Glomerular visceral epithelial cell (primary cell): ENCODE measurements at regions not wholly inside any gene's neighbourhood (a gene's known extent, or its start where the extent isn't known, plus 50 kb on each side); places are given as distances from the start of the nearest gene placed in this dataset.

Experiments
- DNase-seq: peaks from one replicate; pipeline ENCODE4 v3.0.0-alpha.2; 2016; ENCODE audit errors: extremely low spot score

DNA sequence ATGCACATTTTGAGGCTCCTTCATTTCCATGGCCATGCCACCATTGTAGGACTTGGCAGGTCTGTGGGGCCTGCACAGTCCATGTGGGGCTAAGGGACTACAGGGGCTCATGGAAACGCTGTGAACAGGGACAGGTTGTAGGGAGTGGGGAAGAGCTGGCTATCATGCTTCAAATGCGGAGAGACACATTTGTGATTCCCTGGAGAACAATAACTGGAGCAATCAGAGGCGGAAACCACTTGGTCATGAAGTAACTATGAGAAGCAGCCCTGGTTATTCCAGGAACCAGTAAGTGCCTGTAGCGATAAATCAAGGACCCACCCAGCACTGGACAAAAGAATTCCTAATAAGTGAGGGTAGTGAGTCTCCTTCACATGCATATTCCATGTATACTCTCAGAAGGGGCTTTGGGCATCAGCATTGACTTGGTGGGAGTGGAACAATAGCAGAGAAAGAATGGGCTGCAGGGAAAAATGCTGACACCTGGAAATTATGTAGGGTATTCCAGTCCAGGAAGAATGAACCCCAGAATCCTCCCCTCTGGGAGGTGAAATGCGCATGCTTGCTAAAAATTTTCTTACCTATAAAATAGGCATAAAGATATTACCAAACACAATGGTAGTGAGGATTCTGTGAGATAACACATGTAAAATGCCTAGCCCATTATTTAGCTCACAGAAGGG, 251.4 kb upstream of the ROPN1 start:
- no peak for DNase-seq

DNA sequence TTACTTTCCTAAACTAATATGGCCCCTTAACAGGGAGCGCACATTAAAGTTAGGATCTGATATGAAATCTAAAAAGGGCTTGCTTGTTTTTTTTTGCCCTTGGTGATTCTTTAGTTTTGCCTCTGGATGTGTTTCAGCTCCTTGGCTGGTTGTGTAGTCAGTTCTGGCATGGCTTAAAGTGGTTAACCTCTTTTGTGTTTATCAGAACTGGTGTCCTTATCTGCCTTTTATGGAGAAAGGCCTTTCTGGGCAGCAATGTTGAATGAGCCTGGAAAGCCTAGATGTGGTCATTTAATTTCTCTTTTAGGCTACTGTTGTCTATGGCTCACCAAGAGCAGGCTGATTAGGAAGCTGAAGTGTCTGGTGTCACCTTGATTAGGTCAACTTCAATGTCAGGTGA, 254.5 kb upstream of the ROPN1 start:
- DNase-seq: no peak

DNA sequence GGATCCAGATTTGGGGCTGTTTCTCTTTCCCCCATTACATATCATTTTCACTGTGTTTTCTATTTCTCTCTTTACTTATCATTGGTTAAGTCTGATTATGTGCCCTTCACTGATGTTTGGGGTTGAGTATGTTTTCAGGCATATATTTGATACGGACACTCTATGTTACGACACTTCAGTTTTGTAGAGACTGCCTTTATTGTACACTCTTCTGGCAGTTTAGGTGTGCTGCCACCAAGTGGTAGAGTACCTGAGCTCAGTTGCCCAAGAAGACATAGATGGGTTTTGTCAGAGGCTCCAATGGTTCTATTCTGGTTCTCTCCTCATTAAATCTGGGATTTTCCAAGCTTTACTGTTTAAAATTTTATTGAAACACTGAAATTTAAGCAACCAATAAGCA, 255.0 kb upstream of the ROPN1 start:
- no peak for DNase-seq

DNA sequence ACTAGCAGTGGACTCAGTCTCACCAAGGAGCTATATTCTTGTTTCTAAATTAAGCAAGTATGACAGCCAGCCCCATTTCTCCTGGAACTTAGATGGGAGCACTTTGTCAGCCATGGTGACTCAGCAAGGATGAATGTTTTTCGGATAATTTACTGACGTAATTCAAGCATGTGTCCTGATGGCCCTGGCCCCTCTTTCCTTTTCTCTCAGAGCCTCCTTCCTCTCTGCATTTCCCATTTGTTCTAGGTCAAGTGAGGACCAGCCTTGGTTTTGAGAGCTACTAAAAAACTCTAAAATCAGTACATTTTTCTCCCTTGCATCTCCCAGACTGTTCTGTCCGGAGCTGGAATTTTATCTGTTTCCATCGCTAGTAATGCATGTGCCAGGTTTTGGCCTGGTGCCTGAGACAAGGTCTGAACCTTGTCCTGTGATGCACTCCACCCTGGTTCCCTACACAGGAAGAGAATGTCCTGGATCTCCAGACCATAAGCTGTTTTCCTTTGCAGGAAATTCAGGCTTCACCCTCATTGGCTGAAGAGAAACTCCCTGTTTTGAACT, 256.6 kb upstream of the ROPN1 start:
- DNase-seq: peak; percentile 63

DNA sequence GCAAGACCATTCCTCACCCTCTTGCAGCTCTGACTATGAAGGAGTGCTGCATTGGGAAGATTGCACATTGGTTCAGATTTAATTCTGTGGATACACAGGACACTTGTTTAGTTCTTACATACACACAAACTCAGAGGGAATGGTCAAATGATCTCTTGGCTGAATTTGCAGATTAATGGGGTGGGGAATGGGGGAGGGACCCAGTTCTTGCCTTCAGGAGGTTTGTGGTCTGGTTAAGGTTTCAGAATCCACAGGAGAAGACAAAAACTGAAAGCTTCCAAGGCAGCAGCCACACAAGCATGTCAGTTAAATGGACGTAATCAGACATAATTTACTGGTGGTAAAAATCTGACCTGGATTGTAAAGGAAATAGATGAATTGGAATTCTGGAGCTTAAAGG, 257.1 kb upstream of the ROPN1 start:
- no peak for DNase-seq

DNA sequence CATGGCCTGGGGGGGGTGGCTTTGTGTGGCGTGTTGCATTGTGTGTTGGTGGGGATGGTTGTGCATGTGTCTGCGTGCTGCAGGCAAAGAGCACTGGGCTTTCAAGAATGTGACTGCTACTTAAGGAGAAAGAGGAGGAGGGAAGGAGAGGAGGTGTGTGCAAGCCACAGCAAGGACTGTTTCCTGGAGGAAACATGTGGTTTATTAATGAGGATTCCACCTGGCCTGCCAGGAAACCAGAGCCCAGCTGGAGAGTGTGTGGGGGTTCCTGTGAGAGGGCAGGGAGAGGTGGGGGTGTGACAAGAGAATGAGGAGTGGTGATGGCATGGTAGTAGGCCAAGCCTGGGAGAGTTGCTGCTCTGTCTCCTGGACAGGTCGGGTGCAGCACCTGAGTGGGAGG, 258.1 kb upstream of the ROPN1 start:
- peak; percentile 43 for DNase-seq

DNA sequence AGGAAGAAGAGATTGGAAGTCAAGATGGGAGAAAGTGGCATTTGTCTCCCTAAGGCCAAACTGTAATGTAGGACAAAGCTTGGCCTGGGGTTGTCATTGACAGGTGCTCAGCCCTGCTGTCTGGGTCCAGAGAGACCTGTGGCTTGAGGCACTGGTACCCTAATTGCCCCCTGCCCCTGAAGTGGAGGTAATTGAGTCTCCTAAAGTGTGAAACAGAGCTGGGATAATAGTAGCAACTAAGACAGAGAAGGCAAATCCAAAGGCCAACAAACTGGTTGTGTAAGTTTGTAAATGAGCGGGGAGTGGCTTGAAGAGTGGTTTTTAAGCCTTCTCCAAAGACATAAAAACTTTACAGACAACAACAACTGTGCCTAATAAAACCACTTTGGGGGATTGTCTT, 264.2 kb upstream of the ROPN1 start:
- DNase-seq: no peak

DNA sequence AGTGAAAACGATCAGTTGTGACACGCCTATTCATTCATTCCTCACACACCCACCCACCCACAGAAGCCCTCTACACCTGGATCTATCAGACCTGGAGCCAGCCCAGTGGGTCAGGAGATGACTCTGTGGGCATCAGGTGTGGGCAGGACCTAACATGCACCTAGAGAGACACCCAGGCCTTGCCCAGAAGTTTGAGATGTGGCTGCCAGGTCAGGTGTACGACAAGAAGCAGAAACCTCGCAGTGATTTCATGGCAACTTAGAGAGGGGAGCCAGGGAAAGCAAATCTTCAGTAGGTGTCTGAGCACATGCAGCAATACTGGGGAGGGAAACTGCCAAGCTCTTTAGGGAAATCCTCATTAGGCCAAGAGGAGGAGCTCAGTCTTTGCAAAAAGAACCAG, 264.7 kb upstream of the ROPN1 start:
- DNase-seq: no peak

DNA sequence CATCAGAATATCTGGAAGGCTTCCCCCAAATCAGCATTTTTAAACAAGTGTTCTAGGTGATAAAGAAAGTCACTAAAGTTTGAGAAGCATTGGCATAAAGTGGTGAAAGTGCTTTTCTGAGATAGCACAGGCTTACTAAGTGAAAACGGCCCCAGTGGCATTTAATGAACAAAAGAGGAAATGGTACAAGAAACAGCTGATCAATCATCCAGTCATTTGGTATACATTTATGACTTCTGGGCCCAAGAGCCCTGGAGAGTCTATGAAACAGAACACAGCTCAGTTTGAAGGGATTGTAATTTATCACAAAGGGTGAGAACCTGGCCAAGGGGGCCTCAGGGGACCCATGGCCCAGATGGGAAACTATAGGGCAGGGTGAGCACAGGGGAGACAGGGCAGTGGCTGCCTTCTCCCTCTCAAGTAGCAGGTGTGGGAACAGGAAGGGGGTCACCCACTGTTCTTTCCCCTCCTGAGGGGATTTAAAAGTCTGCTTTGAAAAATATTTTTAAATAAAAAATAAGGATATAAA, 265.5 kb upstream of the ROPN1 start:
- DNase-seq: no peak

DNA sequence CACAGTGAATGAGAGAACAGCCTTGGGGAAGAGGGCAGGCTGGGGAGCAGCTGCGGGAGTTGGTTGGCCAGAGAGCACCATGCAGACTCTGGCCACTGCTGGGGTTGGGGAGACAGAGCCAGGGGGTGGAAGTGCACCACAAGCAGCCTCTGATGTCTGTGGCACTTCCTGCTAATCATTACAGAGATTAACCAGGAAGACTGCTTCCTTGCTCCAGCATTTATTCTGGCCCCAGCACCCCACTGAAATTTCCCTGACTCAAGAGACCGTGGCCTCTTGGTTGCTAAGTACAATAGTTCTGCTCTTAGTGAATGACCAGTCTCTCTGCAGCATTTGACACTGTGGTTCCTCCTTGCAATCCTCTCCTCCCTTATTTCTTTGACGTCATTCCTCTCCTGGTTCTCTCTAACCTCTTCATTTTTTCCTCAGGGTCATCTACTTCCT, 266.2 kb upstream of the ROPN1 start:
- peak; percentile 94 for DNase-seq

DNA sequence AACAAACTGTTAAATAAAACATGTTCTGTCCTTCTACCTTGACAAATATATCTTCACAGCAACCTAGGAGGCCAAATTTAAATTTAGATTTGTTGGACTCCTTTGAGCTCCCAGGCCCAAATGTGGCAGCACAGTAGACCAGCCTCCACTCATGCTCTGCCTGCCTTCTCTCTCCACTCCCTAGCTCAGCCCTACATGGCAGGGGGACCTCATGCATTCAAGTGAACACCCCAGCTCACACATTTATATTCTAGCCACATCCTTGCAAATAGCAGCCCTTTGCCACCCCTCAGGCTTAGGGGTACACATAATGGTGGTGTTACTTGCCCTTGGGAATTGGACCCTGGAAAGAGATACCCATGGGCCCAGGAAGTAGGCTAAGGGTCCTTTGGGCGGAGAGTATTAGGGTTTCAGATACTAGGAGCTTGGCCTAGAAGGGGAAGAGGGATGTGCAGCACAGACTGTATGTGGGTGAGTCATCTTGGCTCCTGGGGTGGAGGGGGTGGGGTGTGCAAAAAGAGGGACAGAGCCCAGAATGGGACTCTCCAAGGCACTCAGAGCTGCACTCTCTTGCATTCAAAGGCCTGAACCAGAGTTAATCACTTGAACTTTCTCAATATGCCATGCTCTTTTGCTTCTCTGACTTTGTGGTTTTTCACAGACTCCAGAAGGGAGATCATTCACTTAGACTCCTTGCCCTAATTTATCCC, 268.4 kb upstream of the ROPN1 start:
- DNase-seq: peak; percentile 91

DNA sequence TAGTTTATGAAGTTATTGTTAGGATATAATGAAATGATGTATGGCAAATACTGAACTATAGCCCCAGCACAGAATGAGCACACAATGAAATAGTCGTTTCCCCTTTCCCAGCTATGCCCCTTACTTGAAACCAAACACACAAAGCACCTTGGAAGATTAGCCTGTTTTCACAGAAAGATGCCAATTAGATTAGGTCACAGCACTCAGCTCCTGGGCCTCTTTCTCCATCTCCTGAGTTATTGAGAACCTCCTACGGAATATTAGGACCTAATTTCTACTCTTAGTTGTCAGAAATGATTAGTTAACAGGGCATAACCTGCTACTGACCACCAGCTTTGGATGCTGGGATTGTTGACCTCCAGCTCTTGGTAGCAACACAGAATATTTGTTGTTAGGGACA, 269.4 kb upstream of the ROPN1 start:
- DNase-seq: peak; percentile 48

DNA sequence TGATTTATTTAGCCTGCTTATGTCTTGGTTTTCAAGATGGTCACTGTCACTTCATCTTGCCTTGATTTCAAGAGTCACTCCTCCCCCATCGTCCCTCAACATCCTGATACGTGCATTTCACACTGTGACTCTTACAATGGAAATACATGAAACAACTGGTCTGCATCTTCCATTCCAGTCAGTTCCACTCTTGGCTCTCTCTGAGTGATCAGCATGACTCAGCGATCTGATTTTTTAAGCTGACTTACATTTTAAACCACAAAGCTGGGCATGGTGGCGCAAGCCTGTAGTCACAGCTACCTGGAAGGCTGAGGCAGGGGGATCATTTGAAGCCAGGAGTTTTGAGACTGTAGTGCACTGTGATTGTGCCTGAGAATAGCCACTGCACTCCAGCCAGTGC, 271.2 kb upstream of the ROPN1 start:
- DNase-seq: peak; percentile 82

DNA sequence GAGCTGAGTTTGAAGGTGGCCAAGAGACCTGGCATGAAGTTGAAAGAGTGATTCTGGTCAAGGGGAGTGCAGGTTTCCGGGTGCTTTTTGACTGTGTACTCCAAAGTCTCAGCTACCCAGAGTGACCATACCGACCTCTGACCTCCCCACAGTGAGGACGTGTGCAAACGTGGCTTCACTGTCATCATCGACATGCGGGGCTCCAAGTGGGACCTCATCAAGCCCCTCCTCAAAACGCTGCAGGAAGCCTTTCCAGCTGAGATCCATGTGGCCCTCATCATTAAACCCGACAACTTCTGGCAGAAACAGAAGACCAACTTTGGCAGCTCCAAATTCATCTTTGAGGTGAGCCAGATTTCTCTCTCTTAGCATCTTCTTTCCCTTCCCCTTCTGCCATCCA, 272.4 kb upstream of the ROPN1 start:
- DNase-seq: no peak

DNA sequence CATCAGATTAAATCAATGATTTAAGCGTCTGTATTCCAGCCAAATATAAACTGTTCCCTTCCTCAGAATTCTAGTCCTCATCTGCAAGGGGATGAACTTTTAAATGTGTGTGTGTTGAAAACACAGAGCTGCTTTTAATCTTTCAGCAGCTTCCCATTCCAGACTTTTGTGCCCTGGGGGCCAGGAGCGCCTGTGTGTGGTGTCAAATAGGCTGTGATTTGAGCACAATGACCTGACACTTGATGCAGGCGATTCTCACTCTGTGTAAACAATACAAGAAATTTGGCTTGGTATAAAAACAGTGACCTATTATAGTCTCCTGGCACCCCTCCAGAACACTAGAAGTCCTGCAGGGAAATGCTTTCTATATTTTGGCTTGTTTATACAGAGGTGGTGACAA, 274.6 kb upstream of the ROPN1 start:
- no peak for DNase-seq

DNA sequence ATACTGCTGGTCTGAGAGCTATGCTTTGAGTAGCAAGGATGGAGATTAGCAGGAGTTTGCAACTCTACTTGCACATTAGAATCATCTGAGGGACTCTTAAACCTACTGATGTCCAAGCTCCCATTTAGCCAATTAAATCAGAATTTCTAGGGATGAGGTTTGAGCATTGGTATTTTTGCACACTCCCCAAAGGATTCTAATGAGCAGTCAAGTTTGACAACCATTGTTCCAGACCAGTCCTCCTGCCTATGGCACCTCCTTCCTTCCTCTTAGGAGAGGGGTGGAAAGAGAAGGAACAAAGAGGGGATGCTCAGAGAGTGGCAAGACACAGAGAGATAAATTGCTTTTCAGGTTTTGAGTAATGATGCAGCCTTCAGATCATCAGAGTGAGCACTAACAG, 275.5 kb upstream of the ROPN1 start:
- DNase-seq: no peak

DNA sequence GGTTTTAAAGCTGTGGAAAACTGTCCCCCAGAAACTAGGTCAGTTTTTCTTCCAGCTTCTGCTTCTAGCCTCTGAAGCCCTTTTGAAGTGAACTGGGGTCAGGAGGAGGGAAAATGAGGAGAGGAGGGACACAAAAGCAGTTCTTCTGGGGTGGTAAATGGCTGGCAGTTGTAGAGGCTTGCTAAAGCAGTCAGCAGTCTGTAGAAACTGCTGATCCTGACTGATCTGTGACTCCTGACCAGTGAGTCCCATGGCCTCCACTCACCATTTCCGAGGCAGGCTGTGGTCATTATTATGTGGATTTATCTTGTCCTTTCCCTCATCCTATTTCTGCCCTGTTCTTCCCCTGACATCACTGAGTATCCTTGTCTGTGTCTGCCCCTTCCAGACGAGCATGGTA, 276.4 kb upstream of the ROPN1 start:
- no peak for DNase-seq

DNA sequence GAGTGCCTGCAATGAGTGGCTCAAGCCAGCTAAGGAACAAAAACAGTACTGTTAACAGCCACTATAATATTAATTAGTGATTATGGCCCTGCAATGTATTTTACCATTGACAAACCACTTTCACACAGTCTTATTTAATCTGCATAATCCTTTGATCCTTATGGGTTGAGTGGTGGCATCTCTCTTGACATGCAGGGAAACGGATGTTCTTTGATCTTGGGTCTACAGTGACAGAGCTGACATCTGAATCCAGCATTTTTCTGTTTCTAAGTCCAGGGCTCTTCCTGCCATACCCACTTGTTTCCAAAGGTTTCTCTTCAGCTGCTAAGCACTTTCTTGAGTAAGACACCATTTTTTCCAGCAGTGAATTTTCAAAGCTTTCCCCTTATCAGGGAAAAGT, 277.7 kb upstream of the ROPN1 start:
- no peak for DNase-seq

DNA sequence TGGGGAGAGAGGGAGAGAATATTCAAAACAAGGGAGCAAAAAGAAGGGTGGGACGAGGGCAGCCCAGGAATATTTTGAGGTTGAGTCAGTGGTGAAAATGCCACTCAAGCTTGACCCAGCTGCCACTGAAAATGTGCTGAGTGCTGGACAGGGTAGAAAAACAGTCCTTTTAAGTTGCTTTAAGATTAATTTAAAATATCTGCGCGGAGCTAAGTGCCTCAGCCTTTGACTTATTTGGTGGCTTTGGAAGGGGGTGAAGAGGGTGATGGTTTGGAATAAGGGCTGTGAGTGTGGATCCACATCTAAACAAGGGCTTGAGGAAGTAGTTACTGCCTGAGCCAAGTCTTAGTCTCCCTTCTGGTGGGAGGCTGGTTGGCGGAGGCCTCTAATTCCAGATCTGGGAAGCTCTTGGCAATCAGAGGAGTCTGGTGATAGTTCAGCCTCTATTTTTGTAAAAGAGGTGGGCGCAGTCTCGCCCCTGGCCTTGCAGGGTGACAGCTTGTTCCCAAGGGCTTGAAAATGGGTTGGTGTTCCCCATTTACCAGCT, 280.8 kb upstream of the ROPN1 start:
- DNase-seq: peak; percentile 64

DNA sequence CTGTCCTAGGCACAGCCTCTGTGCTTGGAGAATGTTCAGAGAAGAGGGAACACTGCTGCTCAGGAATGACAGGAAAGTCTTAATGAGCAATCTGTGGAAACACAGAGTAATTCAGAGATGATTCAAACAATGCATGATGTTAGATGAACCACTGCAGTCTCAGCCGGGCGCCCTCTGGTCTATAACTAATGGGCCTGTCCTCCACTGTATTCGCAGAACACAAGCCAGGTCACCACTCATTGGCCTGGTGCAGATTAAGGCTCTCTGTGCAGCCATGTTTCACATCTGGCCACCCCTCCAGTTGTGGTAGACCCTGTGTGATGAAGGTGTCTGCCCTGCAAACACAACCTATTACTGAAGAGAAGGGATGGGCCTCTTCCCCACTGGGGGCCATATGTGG, 281.7 kb upstream of the ROPN1 start:
- no peak for DNase-seq

DNA sequence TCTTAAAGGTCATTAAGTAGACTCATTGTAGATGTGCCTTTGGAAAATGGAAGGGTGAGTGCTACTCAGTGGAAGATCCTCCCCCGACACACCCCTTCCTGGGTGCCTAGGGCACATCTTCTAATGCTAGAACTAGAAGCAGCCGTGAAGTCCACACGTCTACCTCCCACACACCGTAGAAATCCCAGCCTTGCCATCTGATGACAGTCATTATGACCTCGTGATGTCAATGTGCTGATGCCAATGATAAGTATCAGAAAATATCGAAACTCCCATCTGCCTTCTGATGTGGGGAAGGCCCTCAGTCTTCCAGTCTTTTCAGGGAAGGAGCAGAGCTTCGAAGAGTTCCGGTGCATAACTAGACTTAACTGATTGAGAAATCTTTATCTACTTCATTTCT, 282.1 kb upstream of the ROPN1 start:
- no peak for DNase-seq

DNA sequence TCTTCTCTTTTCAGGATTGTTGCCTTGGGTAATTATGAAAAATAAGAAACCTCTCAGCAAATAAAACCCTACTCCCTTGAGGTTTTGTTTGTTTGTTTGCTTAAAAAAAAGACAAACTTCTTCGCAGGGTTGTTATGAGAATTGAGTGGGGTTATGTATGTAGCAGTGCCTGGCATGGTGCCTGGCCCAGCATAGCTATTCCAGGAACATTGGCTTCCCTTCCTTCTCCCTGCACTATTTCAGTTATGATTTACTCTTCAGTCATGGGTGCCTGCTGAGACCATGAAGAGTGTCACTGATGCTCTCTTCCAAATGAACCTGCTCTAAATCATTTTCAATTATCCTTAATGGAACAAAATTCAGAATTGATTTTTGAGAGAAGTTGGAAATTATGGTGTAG, 283.5 kb upstream of the ROPN1 start:
- DNase-seq: no peak

DNA sequence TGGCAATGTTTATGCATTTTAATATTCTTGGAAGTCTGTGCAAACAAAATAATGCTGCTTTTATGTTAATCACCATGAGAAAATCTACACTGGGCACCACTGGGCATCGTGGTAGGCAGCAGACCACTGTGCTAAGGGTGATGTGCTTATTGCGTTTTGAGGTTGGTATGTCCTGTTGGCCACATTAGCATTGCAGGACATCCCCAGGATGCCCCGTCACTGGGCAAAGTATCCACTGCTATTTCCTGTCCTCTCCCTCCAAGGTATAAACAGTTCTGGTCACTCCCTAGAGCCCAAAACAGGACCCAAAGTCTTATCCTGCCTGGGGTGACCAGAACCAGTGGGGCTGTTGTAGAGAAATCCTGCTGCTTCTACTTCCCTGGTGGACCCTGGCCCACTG, 284.2 kb upstream of the ROPN1 start:
- no peak for DNase-seq
